ENCODE measurements at regions not wholly inside any gene's neighbourhood (a gene's known extent, or its start where the extent isn't known, plus 50 kb on each side); places are given as distances from the start of the nearest gene placed in this dataset.

DNA sequence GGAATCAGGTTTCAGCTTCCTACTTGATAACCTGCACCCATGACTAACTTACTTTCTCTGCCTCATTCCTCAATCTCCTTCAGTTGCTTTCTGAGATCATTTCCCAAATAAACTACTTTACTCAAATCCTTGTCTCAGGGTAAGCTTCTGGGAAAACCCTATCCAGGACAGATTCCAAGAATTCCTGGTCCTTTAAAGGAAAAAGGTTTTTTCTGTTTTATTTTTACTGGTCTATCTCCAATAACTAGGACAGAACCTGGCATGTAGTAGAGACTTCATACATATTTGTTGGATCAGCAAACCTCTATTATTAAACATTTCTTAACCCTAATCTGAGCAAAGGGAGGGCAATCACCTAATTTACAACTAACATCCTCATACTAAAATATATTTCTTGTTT, 910.5 kb upstream of the CHORDC1 start:
- no peaks in the 10 kb centered on the region for H4K20me1 ChIP-seq (ENCODE audit: insufficient read depth, low read length)
- H3K27ac ChIP-seq (ENCODE audit: low read depth in 1 of 2, low read length in 2 of 2): no peak overlapping the region
- Mint-ChIP-seq H3K27me3 (ENCODE audit: low read depth in 3 of 3) (peaks cover 0 to 3% (median 0%) of the 10 kb centered on the region in 3 donors), H3K27ac (no peak overlapping the region), H3K4me3 (no peak overlapping the region), H3K4me1 (no peaks in the 10 kb centered on the region), H3K9me3 (peaks cover 0 to 4% (median 0%) of the 10 kb centered on the region in 7 donors), H3K36me3 (no peaks in the 10 kb centered on the region)
- H3K4me2 ChIP-seq (replicated peaks; ENCODE audit: extremely low read depth, low read length, poor library complexity, severe bottlenecking): no peak overlapping the region
- intact Hi-C loops (cut with micrococcal nuclease): no loop called here
- peaks cover 0 to 5% of the 10 kb centered on the region in 2 donors for H3K9me3 ChIP-seq (replicated peaks in 1 of 2; ENCODE audit: control insufficient read depth in 1 of 2, insufficient read depth in 1 of 2, low read length in 2 of 2)
- H3K4me1 ChIP-seq (ENCODE audit: control insufficient read depth in 1 of 2, insufficient read depth in 2 of 2, low read length in 2 of 2): no peaks in the 10 kb centered on the region
- no peak overlapping the region for H3K4me3 ChIP-seq (replicated peaks in 1 of 3; ENCODE audit: low read depth in 2 of 3, low read length in 3 of 3)
- DNase-seq: no peak
- no peak overlapping the region for H2AFZ ChIP-seq (ENCODE audit: insufficient read depth, low read depth, low read length, poor library complexity, severe bottlenecking)
- H3K36me3 ChIP-seq (replicated peaks in 1 of 2; ENCODE audit: control insufficient read depth in 1 of 2, insufficient read depth in 2 of 2, low read length in 2 of 2): no peaks in the 10 kb centered on the region
- H3K79me2 ChIP-seq (ENCODE audit: insufficient read depth, low read length): no peaks in the 10 kb centered on the region
- H3K9ac ChIP-seq (ENCODE audit: insufficient read depth, low read length, poor library complexity, severe bottlenecking): no peak overlapping the region
- H3K27me3 ChIP-seq (ENCODE audit: control insufficient read depth in 2 of 2, insufficient read depth in 2 of 2, low read length in 2 of 2): no peaks in the 10 kb centered on the region
- no peak for TF ChIP-seq CTCF (IDR thresholded peaks at IDR 0.05)

DNA sequence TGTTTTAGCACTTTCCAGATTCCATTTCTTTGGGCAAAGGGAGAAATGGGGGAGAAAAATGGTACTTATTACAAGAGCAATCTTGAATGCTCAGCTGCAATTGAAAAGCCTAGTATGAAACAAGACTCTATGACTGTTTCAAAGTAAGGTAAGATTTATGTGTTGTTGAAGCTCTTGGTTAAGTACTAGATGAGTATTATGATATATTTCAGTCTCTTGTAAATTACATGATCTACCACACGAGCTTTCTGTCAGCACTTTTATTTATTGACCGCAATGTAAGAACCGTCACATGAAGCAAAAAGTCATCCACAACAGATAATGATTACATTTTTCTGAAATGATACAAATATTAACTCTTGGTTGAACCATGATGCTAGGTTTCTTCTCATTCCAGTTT, 906.7 kb upstream of the CHORDC1 start:
- H3K9me3 Mint-ChIP-seq: peaks cover 0 to 5% (median 2%) of the 10 kb centered on the region in 7 donors
- no peak overlapping the region for H3K4me2 ChIP-seq (replicated peaks; ENCODE audit: extremely low read depth, low read length, poor library complexity, severe bottlenecking)
- H3K27ac Mint-ChIP-seq: no peak overlapping the region
- H3K27me3 Mint-ChIP-seq (ENCODE audit: low read depth in 3 of 3): no peaks in the 10 kb centered on the region
- no peak for DNase-seq
- H3K9ac ChIP-seq (ENCODE audit: insufficient read depth, low read length, poor library complexity, severe bottlenecking): no peak overlapping the region
- no peaks in the 10 kb centered on the region for H4K20me1 ChIP-seq (ENCODE audit: insufficient read depth, low read length)
- no peaks in the 10 kb centered on the region for H3K27me3 ChIP-seq (ENCODE audit: control insufficient read depth in 2 of 2, insufficient read depth in 2 of 2, low read length in 2 of 2)
- H3K4me3 ChIP-seq (replicated peaks in 1 of 3; ENCODE audit: low read depth in 2 of 3, low read length in 3 of 3): no peak overlapping the region
- H3K36me3 Mint-ChIP-seq: no peaks in the 10 kb centered on the region
- no peaks in the 10 kb centered on the region for H3K79me2 ChIP-seq (ENCODE audit: insufficient read depth, low read length)
- H3K9me3 ChIP-seq (replicated peaks in 1 of 2; ENCODE audit: control insufficient read depth in 1 of 2, insufficient read depth in 1 of 2, low read length in 2 of 2): no peaks in the 10 kb centered on the region
- H3K4me1 Mint-ChIP-seq: no peaks in the 10 kb centered on the region
- no peak overlapping the region for H3K4me3 Mint-ChIP-seq
- no peaks in the 10 kb centered on the region for H3K36me3 ChIP-seq (replicated peaks in 1 of 2; ENCODE audit: control insufficient read depth in 1 of 2, insufficient read depth in 2 of 2, low read length in 2 of 2)
- TF ChIP-seq CTCF (IDR thresholded peaks at IDR 0.05): no peak
- H3K4me1 ChIP-seq (ENCODE audit: control insufficient read depth in 1 of 2, insufficient read depth in 2 of 2, low read length in 2 of 2): no peaks in the 10 kb centered on the region
- WGBS (ENCODE audit: insufficient coverage): no CpG with 5 or more reads among the region's 3 CpGs
- no peak overlapping the region for H3K27ac ChIP-seq (ENCODE audit: low read depth in 1 of 2, low read length in 2 of 2)
- H2AFZ ChIP-seq (ENCODE audit: insufficient read depth, low read depth, low read length, poor library complexity, severe bottlenecking): no peak overlapping the region
- intact Hi-C loops (cut with micrococcal nuclease): no loop called here

All from CD14-positive monocyte (primary cell).